Colonic mucosa (tissue), 4 donors: ENCODE measurements at regions not wholly inside any gene's neighbourhood (a gene's known extent, or its start where the extent isn't known, plus 50 kb on each side); places are given as distances from the start of the nearest gene placed in this dataset.

Experiments
- DNase-seq: peaks from one replicate; pipeline ENCODE4 v3.0.0-alpha.2; 2020
- H3K27ac ChIP-seq: fragments of 200-600 bp; one replicate; pipeline ENCODE4 v1.8.0; 2021
- H3K27me3 ChIP-seq: fragments of 200-600 bp; one replicate; pipeline ENCODE4 v1.8.0; 2021
- H3K36me3 ChIP-seq: fragments of 200-600 bp; one replicate; pipeline ENCODE4 v1.8.0; 2021
- H3K4me1 ChIP-seq: fragments of 200-600 bp; one replicate; pipeline ENCODE4 v1.8.0; 2021; ENCODE audit warnings: mild to moderate bottlenecking
- H3K4me3 ChIP-seq: fragments of 200-600 bp; one replicate; pipeline ENCODE4 v1.8.0; 2021
- H3K9ac ChIP-seq, 2 donors: one replicate each; pipeline ENCODE4 v1.7.0; 2013; ENCODE audit warnings: control low read depth in 2 of 2, low read depth in 2 of 2, low read length in 2 of 2
- H3K9me3 ChIP-seq: fragments of 200-600 bp; one replicate; pipeline ENCODE4 v1.8.0; 2021
- CTCF ChIP-seq: fragments of 200-600 bp; IDR thresholded peaks from one replicate; pipeline ENCODE4 v1.8.0; 2022; ENCODE audit warnings: antibody characterized with exemption, mild to moderate bottlenecking
- intact Hi-C: fragments of 100-400 bp; cut with DNase I; formaldehyde crosslinking; loops from one replicate; pipeline ENCODE4 v1.14.1; 2022
- donor health status: healthy.
- donor health status: DM: no; HTN: no; CAD: no.
- donor health status: DM: no; HTN: no; CAD: no.

- no peak for TF ChIP-seq CTCF
- no peaks in the 10 kb centered on the region for H3K36me3 ChIP-seq
- intact Hi-C loops, result no loop called here
Observed at GRCh38 chr6:5937936-5938706, 68.6 kb downstream of the NRN1 start.

GRCh38 chr6:5937169-5937909, 69.4 kb downstream of the NRN1 start:
- Histone ChIP-seq H3K27ac (no peak overlapping the region), H3K36me3 (no peaks in the 10 kb centered on the region), H3K4me1 (no peaks in the 10 kb centered on the region), H3K9ac (no peak overlapping the region), H3K4me3 (no peak overlapping the region), H3K9me3 (no peaks in the 10 kb centered on the region), H3K27me3 (no peaks in the 10 kb centered on the region)
- TF ChIP-seq CTCF, result no peak
- intact Hi-C loops, result no loop called here
- no peak for DNase-seq

More at GRCh38 chr6:5937936-5938706, 68.6 kb downstream of the NRN1 start:
- Histone ChIP-seq H3K4me1 (no peaks in the 10 kb centered on the region), H3K9ac (no peak overlapping the region), H3K27me3 (no peaks in the 10 kb centered on the region), H3K27ac (no peak overlapping the region), H3K9me3 (no peaks in the 10 kb centered on the region), H3K4me3 (no peak overlapping the region)
- DNase-seq, result no peak

GRCh38 chr6:5936631-5937030, 70.1 kb downstream of the NRN1 start:
- no peak for TF ChIP-seq CTCF
- Histone ChIP-seq H3K4me1 (no peaks in the 10 kb centered on the region), H3K27ac (no peak overlapping the region), H3K27me3 (no peaks in the 10 kb centered on the region), H3K9ac (no peak overlapping the region), H3K36me3 (no peaks in the 10 kb centered on the region), H3K9me3 (no peaks in the 10 kb centered on the region), H3K4me3 (no peak overlapping the region)
- no peak for DNase-seq
- intact Hi-C loops, result no loop called here

- intact Hi-C loops, result no loop called here
- no peak for TF ChIP-seq CTCF
- H3K9ac ChIP-seq, result no peak overlapping the region
- no peaks in the 10 kb centered on the region for H3K36me3 ChIP-seq
- H3K9me3 ChIP-seq, result no peaks in the 10 kb centered on the region
- H3K4me1 ChIP-seq, result no peaks in the 10 kb centered on the region
- no peak for DNase-seq
- no peak overlapping the region for H3K4me3 ChIP-seq
- no peaks in the 10 kb centered on the region for H3K27me3 ChIP-seq
- no peak overlapping the region for H3K27ac ChIP-seq
Observed at GRCh38 chr6:5936140-5936539, 70.6 kb downstream of the NRN1 start.

- Histone ChIP-seq H3K27me3 (no peaks in the 10 kb centered on the region), H3K36me3 (no peaks in the 10 kb centered on the region), H3K4me1 (no peaks in the 10 kb centered on the region), H3K27ac (no peak overlapping the region), H3K4me3 (no peak overlapping the region), H3K9me3 (no peaks in the 10 kb centered on the region), H3K9ac (no peak overlapping the region)
- intact Hi-C loops, result no loop called here
- no peak for TF ChIP-seq CTCF
- DNase-seq, result no peak
Observed at GRCh38 chr6:5930968-5931367, 75.8 kb downstream of the NRN1 start.
